ENCODE measurements at regions not wholly inside any gene's neighbourhood (a gene's known extent, or its start where the extent isn't known, plus 50 kb on each side); places are given as distances from the start of the nearest gene placed in this dataset.

DNA sequence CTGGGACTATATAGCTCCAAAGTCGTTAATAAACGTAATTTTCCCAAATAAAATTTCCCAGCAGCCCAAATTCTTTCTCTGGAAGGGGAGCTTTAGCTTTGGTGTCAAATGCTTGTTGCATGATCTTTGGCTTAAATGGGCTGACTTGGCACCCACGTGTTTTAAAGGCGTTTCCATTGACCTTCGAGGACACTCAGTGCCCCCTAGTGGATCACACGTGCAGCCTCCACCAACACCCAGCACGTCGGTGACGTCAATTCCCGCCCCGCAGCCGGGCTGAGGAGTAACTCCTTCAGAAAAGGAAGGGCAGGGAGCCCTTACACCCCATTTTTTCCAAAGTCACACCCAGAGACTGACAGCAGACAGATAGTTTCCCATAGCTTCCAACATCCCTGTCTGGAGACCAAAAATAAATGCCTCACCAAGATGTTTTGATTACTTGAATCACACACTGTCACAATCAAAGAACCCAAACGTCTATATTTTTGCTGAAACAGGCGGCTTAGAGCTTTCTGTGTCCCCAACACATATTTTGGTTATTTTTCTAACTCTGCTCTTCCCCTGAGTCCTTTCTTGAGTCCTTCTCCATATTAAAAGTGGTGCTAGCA is 707.9 kb downstream of the AACS start:
- no peaks in the 10 kb centered on the region for H4K20me1 ChIP-seq (ENCODE audit: control insufficient read depth, insufficient read depth, insufficient read length)
- H2AK5ac ChIP-seq (ENCODE audit: insufficient read length, low read length): no peak overlapping the region
- H3K27me3 Mint-ChIP-seq (ENCODE audit: low read depth): peaks cover 25% of the 10 kb centered on the region
- no CpG with 5 or more reads among the region's 14 CpGs for WGBS (ENCODE audit: extremely low coverage, insufficient read length, low lambda C conversion rate)
- no peak overlapping the region for H3K56ac ChIP-seq (ENCODE audit: insufficient read length, low read depth, low read length)
- H3K36me3 Mint-ChIP-seq (ENCODE audit: insufficient read depth in 1 of 3, low read depth in 3 of 3): peaks cover 0 to 14% (median 0%) of the 10 kb centered on the region in 3 experiments; a peak in 3 of 7 replicates
- no peak overlapping the region for H4K5ac ChIP-seq (ENCODE audit: insufficient read length, low read depth, low read length)
- no peak overlapping the region for H3K18ac ChIP-seq (ENCODE audit: insufficient read length, low read depth, low read length)
- no peak overlapping the region for H3K4me3 Mint-ChIP-seq
- H3K9me3 Mint-ChIP-seq: peaks cover 10 to 13% of the 10 kb centered on the region in 2 experiments; a peak in 4 of 5 replicates
- no peaks in the 10 kb centered on the region for H3K4me1 Mint-ChIP-seq
- no peak overlapping the region for H3K9ac ChIP-seq (ENCODE audit: extremely low read depth, insufficient read length, low read length)
- DNase-seq: peak; percentile 88
- H3K4me2 ChIP-seq (ENCODE audit: insufficient read depth, insufficient read length, low read length): no peak overlapping the region
- no peak overlapping the region for H2BK20ac ChIP-seq (ENCODE audit: low read depth, low read length, poor library complexity, severe bottlenecking)
- no peak overlapping the region for H3K14ac ChIP-seq (ENCODE audit: insufficient read depth, low read length)
- no peaks in the 10 kb centered on the region for H3K79me1 ChIP-seq (ENCODE audit: insufficient read depth, low read depth, low read length, poor library complexity, severe bottlenecking)
- no peak overlapping the region for H3K4ac ChIP-seq (ENCODE audit: low read depth, low read length)
- H3K23me2 ChIP-seq (ENCODE audit: insufficient read length, low read depth, low read length, poor library complexity, severe bottlenecking): no peaks in the 10 kb centered on the region
- no peak overlapping the region for H3T11ph ChIP-seq (ENCODE audit: low read length)
- TF ChIP-seq, protein P1, sequence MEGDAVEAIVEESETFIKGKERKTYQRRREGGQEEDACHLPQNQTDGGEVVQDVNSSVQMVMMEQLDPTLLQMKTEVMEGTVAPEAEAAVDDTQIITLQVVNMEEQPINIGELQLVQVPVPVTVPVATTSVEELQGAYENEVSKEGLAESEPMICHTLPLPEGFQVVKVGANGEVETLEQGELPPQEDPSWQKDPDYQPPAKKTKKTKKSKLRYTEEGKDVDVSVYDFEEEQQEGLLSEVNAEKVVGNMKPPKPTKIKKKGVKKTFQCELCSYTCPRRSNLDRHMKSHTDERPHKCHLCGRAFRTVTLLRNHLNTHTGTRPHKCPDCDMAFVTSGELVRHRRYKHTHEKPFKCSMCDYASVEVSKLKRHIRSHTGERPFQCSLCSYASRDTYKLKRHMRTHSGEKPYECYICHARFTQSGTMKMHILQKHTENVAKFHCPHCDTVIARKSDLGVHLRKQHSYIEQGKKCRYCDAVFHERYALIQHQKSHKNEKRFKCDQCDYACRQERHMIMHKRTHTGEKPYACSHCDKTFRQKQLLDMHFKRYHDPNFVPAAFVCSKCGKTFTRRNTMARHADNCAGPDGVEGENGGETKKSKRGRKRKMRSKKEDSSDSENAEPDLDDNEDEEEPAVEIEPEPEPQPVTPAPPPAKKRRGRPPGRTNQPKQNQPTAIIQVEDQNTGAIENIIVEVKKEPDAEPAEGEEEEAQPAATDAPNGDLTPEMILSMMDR (conservative IDR thresholded peaks at IDR 0.05): peak; percentile 79
- no peaks in the 10 kb centered on the region for H3K27me3 ChIP-seq (ENCODE audit: insufficient read depth, low read length)
- no peaks in the 10 kb centered on the region for H3K9me3 ChIP-seq (ENCODE audit: control insufficient read depth, low read depth, low read length)
- no peak overlapping the region for H3K27ac ChIP-seq (ENCODE audit: insufficient read length, low read depth, low read length)
- no peaks in the 10 kb centered on the region for H3K79me2 ChIP-seq (ENCODE audit: insufficient read depth, low read length)
- H3K23ac ChIP-seq (ENCODE audit: insufficient read length, low read depth, low read length): no peak overlapping the region
- no peak overlapping the region for H2BK12ac ChIP-seq (ENCODE audit: insufficient read length, low read depth, low read length)
- no peak overlapping the region for H2BK15ac ChIP-seq (ENCODE audit: low read depth, low read length)
- no peak overlapping the region for H2BK120ac ChIP-seq (ENCODE audit: low read depth, low read length, poor library complexity, severe bottlenecking)
- H4K8ac ChIP-seq (replicated peaks; ENCODE audit: insufficient read length, low read depth, low read length): no peak overlapping the region
- H2AFZ ChIP-seq (ENCODE audit: low read length): no peak overlapping the region
- H3K27ac Mint-ChIP-seq: no peak overlapping the region
- no peak overlapping the region for H4K91ac ChIP-seq (ENCODE audit: insufficient read length, low read depth, low read length)
- H2BK5ac ChIP-seq (ENCODE audit: insufficient read length, low read length): no peak overlapping the region
- no peaks in the 10 kb centered on the region for H3K4me1 ChIP-seq (ENCODE audit: insufficient read depth, low read length)

All from H9 (cell line).